GM21786 (cell line): ENCODE measurements at regions not wholly inside any gene's neighbourhood (a gene's known extent, or its start where the extent isn't known, plus 50 kb on each side); places are given as distances from the start of the nearest gene placed in this dataset.

Experiments used
- ATAC-seq: cut with Tn5 transposase; IDR thresholded peaks from one replicate; pipeline ENCODE4 v1.9.1; 2021; ENCODE audit not compliant: unreplicated experiment

- ATAC-seq, result no peak
These were observed 50.8 kb upstream of the SLC39A10 start for GRCh38 chr2:195606179-195606578.

- ATAC-seq, result no peak
These were observed 52.3 kb upstream of the SLC39A10 start for GRCh38 chr2:195604706-195605105.

DNA sequence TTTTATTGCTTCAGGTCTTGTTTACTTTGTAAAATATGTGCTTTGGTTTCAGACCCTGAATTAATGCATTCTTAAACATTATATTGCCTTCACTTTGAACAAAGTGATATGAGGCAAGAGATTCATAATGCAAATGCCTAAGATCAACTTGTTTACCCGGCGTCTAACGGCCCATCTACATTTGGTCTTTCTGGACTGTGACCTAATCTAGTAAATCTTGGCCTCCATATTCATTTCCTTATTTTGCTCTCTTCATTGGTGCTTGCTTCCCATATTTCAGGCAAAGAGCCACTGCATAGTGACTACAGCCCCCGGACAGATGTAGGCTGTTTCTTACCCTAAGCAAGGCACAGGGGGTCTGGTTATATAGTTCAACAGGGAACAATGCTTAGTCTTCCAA is 53.0 kb upstream of the SLC39A10 start:
- no peak for ATAC-seq

DNA sequence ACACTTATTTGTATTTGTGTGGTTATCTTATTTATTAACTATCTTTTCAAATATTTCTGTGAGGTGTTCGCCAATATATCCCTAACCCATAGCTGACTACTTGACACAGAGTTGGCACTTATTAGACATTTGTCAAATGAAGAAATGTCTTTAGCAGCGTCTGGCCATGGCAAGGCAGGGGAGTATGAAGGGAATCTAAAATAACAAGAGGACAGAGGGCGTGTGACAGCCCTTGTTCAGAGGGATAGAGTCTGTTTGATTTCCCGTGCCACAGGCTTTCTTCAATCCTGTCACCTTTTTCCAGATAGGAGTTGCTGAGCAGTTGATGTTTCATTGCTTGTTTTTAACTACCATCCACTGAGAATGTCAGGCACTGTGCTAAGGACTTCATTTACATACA is 53.6 kb upstream of the SLC39A10 start:
- ATAC-seq, result no peak

GRCh38 chr2:195602687-195603086 is 54.3 kb upstream of the SLC39A10 start:
- no peak for ATAC-seq

- ATAC-seq, result no peak
These were observed 55.7 kb upstream of the SLC39A10 start for GRCh38 chr2:195601361-195601760.

- no peak for ATAC-seq
These were observed 56.2 kb upstream of the SLC39A10 start for GRCh38 chr2:195600778-195601177.

DNA sequence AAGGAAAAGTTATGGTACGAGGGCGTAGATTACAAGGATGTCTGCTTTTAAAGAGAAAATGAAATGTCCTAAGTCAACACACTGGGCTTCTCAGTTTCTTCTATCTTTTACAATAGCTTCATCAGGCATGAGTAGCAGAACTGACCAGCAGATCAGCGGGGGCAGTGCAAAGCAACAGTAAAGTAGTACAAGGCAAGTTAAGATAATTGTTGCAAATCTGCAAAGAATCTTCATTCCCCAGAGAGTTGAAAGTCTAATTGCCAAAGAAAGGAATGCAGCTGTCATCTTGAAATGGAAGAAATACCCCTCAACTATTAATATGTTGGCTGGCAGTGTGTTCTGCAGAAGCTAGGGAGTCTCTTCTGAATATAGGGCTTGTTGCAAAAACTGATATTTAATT is 60.2 kb upstream of the SLC39A10 start:
- ATAC-seq, result no peak

GRCh38 chr2:195595825-195596224 is 61.2 kb upstream of the SLC39A10 start:
- no peak for ATAC-seq

DNA sequence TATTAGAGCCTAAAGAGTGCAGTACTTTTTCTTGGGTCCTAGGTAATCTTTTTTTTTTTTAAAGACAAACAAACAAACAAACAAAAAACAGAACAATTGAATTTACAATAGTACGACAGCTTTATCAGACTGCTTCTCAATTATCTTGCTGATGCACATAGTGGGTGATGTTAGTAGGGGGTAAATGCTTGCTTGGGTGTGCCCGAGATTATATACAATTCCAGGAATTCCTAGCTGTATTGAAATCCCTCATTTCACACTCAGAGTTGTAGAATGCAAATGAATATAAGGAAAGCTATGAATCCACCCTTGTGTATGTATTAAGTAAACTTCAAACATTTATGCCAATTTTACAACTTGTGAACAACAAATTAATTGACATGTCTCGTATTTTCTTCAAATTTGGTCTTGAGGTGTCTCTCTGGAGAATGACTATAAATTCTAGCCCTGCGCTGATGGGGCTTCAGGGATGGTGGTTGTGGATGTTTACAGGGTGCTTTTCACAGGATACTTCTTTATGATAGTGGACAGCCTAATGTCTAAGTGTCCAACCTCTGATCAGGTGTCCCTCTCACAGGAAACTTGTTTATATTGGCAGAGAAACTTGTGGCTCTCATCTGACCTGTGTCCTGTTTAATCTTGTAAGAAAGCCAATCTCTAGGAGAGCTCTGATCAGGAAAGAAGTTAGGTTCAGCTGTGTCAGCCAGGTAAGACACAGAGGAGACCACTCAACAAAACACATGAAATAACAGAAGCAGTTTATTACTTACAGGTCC is 61.9 kb upstream of the SLC39A10 start:
- no peak for ATAC-seq

- ATAC-seq, result no peak
These were observed 62.8 kb upstream of the SLC39A10 start for GRCh38 chr2:195594248-195594647.

DNA sequence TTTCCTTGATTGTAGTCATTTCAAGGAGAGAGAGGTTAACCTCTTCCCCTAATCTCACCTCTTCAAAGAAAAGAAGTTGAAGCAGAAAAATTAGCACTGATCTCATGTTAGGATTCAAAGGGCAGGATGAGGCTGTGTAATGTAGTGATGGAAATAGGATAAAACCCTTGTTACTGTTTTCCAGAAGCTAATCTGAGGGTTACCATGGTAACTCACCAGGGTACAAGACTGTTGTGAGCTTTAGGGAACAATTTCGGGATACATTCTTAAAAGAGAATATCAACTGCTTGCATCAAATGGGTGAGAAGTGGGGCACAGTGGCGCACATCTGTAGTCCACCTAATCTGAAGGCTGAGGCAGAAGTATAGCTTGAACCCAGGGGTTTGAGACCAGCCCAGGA is 64.9 kb upstream of the SLC39A10 start:
- ATAC-seq, result no peak

- no peak for ATAC-seq
These were observed 66.2 kb upstream of the SLC39A10 start for GRCh38 chr2:195590861-195591205.

- no peak for ATAC-seq
These were observed 66.7 kb upstream of the SLC39A10 start for GRCh38 chr2:195590199-195590860.

DNA sequence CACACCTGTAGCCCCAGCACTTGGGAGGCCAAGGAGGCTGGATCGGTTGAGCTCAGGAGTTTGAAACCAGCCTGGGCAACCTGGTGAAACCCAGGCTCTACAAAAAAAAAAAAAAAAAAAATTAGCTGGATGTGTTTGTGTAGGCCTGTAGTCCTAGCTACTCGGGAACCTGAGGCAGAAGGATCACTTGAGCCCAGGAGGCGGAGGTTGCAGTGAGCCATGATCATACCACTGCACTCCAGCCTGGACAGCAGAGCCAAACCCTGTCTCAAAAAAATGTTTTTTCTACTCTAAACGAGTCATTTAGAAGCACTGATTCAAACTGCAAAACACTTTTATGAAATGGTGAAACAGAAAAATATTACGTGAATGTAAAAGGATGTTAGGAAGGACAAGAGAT is 69.1 kb upstream of the SLC39A10 start:
- no peak for ATAC-seq

- no peak for ATAC-seq
These were observed 70.8 kb upstream of the SLC39A10 start for GRCh38 chr2:195586062-195586714.

GRCh38 chr2:195582188-195582587 is 74.8 kb upstream of the SLC39A10 start:
- ATAC-seq, result no peak

DNA sequence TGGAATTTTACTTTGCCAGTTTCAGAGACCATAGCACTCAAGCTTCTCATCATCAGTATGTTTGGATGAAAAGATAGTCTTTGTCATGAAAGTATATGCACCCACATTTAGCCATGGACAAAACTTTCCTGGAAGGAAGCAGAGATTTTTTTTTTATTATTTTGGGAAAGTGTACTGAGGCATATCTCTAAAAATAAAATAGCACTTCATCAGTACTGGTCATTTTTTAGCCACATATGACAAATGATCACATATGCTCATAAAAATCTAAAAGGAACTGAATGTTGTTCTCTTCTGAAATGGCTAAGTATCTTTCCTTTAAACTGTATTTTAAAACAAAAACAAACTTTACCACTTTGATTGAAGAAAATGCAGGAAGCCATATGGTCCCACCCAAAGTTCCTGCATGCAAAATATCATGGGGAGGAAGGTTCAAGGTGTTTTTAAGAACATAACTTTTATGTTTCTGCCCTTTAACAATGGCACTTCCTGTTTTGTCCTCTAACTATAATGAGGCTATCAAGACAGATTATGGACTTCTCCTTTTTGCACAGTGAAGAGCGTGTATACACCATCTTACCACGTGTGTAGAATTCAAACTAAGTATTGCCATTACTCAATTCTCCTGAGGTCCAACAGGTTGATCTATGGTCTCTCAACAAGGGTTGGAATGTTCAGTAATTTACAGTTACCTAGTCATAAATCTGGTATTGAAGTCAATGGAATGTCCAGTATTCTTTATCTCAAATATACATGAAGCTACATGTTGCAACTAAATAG is 77.1 kb upstream of the SLC39A10 start:
- peak; percentile 67 for ATAC-seq

DNA sequence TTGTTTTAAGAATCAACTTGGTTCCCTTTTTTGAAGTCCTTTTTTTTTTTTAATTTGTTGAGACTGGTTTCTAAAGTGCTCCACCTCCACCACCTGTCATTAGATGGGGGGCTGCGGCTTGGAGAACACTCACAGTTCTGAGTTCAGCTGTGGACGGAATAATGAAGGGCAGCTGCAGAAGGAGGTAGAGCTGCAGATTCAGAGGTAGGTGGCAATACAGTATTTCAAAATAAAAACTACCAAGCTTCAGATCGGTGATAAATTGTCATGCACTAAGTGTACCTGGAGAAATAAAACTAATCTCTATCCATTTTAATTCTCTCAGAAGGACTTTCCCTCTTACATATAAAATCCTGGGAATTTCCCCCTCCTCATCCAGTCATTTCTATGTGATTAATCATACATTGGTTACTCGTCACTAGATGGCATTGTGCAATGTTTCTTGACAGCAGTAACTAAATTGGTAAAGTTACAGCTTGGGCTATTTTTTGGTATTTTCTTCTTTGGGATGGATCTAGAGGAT is 81.1 kb upstream of the SLC39A10 start:
- peak; percentile 77 for ATAC-seq

GRCh38 chr2:195575016-195575415 is 82.0 kb upstream of the SLC39A10 start:
- ATAC-seq, result no peak

- ATAC-seq, result no peak
These were observed 82.7 kb upstream of the SLC39A10 start for GRCh38 chr2:195574312-195574711.
